ENCODE measurements at regions not wholly inside any gene's neighbourhood (a gene's known extent, or its start where the extent isn't known, plus 50 kb on each side); places are given as distances from the start of the nearest gene placed in this dataset.
"Not testable (repeated sequence)": the region's sequence is repeated elsewhere in the genome, so short reads cannot be mapped to it uniquely, and the experiment has no call there.

DNA sequence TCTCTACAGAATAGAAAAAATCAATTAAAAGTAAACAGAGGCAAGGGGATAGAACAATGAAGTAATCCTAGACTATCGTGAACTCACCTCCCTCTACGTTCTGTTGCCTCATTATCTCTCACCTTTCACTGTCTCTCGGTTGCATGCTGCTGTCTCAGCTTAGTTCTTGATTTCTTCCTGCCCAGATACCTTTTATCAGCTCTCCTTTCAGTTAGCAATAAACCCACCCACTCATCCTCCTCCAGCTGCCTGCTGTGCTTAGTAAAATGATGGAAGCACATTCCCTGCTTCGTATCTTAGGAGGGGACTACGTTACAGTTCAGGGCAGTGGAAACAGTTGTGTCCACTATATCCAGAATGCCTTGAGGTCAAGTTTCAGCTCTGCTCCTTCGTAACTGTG is 1709.5 kb upstream of the AGA start:
- peaks cover 6% of the 10 kb centered on the region for H3K4me1 Mint-ChIP-seq (ENCODE audit: low read depth)
- H3K27ac Mint-ChIP-seq, result no peak overlapping the region
- no peak for TF ChIP-seq CTCF (IDR thresholded peaks at IDR 0.05; ENCODE audit: unreplicated experiment)
- H3K36me3 Mint-ChIP-seq (ENCODE audit: insufficient read depth), result no peaks in the 10 kb centered on the region
- H3K4me3 Mint-ChIP-seq (ENCODE audit: low read depth), result no peak overlapping the region
- no peak for DNase-seq (ENCODE audit: low spot score, unreplicated experiment)
- H3K27me3 Mint-ChIP-seq, result no peaks in the 10 kb centered on the region
- no peaks in the 10 kb centered on the region for H3K9me3 Mint-ChIP-seq (ENCODE audit: low read depth)

- Mint-ChIP-seq H3K4me1 (ENCODE audit: low read depth) (no peaks in the 10 kb centered on the region), H3K4me3 (ENCODE audit: low read depth) (no peak overlapping the region), H3K36me3 (ENCODE audit: insufficient read depth) (no peaks in the 10 kb centered on the region), H3K27me3 (peaks cover 29% of the 10 kb centered on the region), H3K27ac (no peak overlapping the region), H3K9me3 (ENCODE audit: low read depth) (no peaks in the 10 kb centered on the region)
- TF ChIP-seq CTCF (IDR thresholded peaks at IDR 0.05; ENCODE audit: unreplicated experiment), result no peak
- DNase-seq (ENCODE audit: low spot score, unreplicated experiment), result no peak
Observed at GRCh38 chr4:179163147-179163546, 1720.9 kb upstream of the AGA start.

DNA sequence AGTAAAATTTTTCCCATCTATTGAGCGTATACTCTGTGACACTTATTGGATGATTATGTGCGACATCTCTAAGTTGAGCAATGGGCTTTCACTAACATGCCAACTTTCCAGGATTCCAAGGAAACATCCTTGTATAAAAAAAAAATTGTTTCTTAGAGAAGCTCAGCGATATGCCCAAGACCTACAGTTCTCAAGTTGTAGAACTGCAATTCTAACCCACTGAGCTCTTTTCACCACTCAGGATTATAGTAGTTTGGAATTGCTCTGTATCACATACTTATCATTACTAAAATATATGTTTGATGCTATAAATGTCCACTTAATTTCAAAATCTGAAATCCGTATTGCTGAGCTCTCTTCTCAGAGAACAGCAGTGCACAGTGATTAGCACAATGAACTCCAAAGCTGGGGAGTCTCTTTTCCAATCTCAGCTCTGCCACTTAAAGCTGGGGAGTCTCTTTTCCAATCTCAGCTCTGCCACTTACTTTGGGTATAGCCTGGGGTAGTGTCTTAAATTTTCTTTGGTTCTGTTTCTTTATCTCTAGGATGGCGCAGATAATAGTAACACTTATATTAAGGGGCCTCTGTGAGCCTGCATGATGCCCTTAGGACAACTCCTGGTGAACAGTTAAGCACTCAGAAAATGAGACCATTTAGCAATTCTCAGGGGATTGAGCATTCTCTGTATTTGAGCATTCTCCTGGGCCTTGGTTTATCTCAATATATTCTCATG is 1722.2 kb upstream of the AGA start:
- Mint-ChIP-seq H3K4me3 (ENCODE audit: low read depth) (no peak overlapping the region), H3K36me3 (ENCODE audit: insufficient read depth) (no peaks in the 10 kb centered on the region), H3K9me3 (ENCODE audit: low read depth) (no peaks in the 10 kb centered on the region), H3K27ac (no peak overlapping the region), H3K27me3 (peaks cover 42% of the 10 kb centered on the region), H3K4me1 (ENCODE audit: low read depth) (peaks cover 1% of the 10 kb centered on the region)
- no peak for DNase-seq (ENCODE audit: low spot score, unreplicated experiment)
- TF ChIP-seq CTCF (IDR thresholded peaks at IDR 0.05; ENCODE audit: unreplicated experiment), result no peak

GRCh38 chr4:179165000-179165738 is 1722.9 kb upstream of the AGA start:
- no peak for DNase-seq (ENCODE audit: low spot score, unreplicated experiment)
- no peak for TF ChIP-seq CTCF (IDR thresholded peaks at IDR 0.05; ENCODE audit: unreplicated experiment)
- Mint-ChIP-seq H3K9me3 (ENCODE audit: low read depth) (no peaks in the 10 kb centered on the region), H3K27me3 (peaks cover 49% of the 10 kb centered on the region), H3K4me3 (ENCODE audit: low read depth) (no peak overlapping the region), H3K36me3 (ENCODE audit: insufficient read depth) (no peaks in the 10 kb centered on the region), H3K27ac (no peak overlapping the region), H3K4me1 (ENCODE audit: low read depth) (peaks cover 5% of the 10 kb centered on the region)

DNA sequence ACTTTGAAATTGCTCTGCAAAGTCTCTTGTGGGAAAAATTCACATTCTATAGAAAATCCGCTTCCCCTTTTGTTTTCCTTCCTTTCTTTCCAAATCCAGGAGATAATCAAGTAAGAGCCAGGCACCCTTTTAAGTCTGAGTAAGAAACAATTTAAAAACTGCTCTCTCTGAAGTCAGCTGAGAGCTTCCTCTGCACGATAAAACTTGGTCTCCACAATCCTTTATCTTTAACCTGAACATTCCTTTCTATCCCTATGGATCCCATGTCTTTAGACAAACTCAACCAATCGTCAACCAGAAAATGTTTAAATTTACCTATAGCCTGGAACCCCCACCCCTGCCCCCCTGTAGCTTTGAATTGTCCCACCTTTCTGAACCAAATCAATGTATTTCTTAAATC is 1723.6 kb upstream of the AGA start:
- no peaks in the 10 kb centered on the region for H3K36me3 Mint-ChIP-seq (ENCODE audit: insufficient read depth)
- H3K4me1 Mint-ChIP-seq (ENCODE audit: low read depth), result peaks cover 5% of the 10 kb centered on the region
- no peak overlapping the region for H3K27ac Mint-ChIP-seq
- peaks cover 56% of the 10 kb centered on the region for H3K27me3 Mint-ChIP-seq
- no peak for DNase-seq (ENCODE audit: low spot score, unreplicated experiment)
- no peak for TF ChIP-seq CTCF (IDR thresholded peaks at IDR 0.05; ENCODE audit: unreplicated experiment)
- H3K4me3 Mint-ChIP-seq (ENCODE audit: low read depth), result no peak overlapping the region
- H3K9me3 Mint-ChIP-seq (ENCODE audit: low read depth), result no peaks in the 10 kb centered on the region

GRCh38 chr4:179170308-179170707 is 1728.1 kb upstream of the AGA start:
- H3K4me3 Mint-ChIP-seq (ENCODE audit: low read depth); H3K4me1 Mint-ChIP-seq (ENCODE audit: low read depth); DNase-seq (ENCODE audit: low spot score, unreplicated experiment); H3K36me3 Mint-ChIP-seq (ENCODE audit: insufficient read depth); H3K9me3 Mint-ChIP-seq (ENCODE audit: low read depth); H3K27ac Mint-ChIP-seq: not testable (repeated sequence)
- H3K27me3 Mint-ChIP-seq, result peaks cover 59% of the 10 kb centered on the region
